Transverse colon (tissue), 4 donors: ENCODE measurements at regions not wholly inside any gene's neighbourhood (a gene's known extent, or its start where the extent isn't known, plus 50 kb on each side); places are given as distances from the start of the nearest gene placed in this dataset.

Experiments used
- DNase-seq: peaks from one replicate; pipeline ENCODE4 v3.0.0-alpha.2; 2019
- H3K27ac ChIP-seq, 4 donors: fragments of 200-600 bp; sonication (generic); 2 replicates each; pipeline ENCODE4 v1.5.1; 2016 to 2018; ENCODE audit warnings: inconsistent platforms in 4 of 4
- H3K27me3 ChIP-seq: fragments of 200-600 bp; sonication (generic); 2 replicates; pipeline ENCODE4 v1.5.1; 2017; ENCODE audit warnings: inconsistent platforms
- H3K36me3 ChIP-seq, 4 donors: fragments of 200-600 bp; sonication (generic); 2 replicates each; pipeline ENCODE4 v1.5.1; 2017 to 2019; ENCODE audit warnings: inconsistent platforms in 4 of 4
- H3K4me1 ChIP-seq, 4 donors: fragments of 200-600 bp; sonication (generic); 2 replicates each; pipeline ENCODE4 v1.5.1; 2017 to 2020; ENCODE audit warnings: inconsistent platforms in 4 of 4
- H3K4me3 ChIP-seq, 4 donors: fragments of 200-600 bp; sonication (generic); 1 replicate in 1 of 4; 2 replicates in 3 of 4; pipeline versions ENCODE4 v1.5.1 to v1.6.1; 2017 to 2019; ENCODE audit warnings: inconsistent platforms in 4 of 4
- H3K9me3 ChIP-seq, 2 donors: fragments of 200-600 bp; sonication (generic); 2 replicates each; pipeline ENCODE4 v1.5.1; 2017 to 2019; ENCODE audit warnings: inconsistent platforms in 2 of 2
- CTCF ChIP-seq, 5 experiments: fragments of 200-600 bp in 3 of 5; fragments of 450-650 bp in 2 of 5; sonication (generic) in 3 of 5; IDR thresholded peaks; 1 replicate in 2 of 5; 2 replicates in 3 of 5; pipeline ENCODE4 v1.5.1; 2016 to 2017; ENCODE audit warnings: antibody characterized with exemption in 5 of 5, inconsistent platforms in 3 of 5, mild to moderate bottlenecking in 2 of 5, moderate library complexity in 1 of 5
- EP300 ChIP-seq: sonication (generic); formaldehyde crosslinking; IDR thresholded peaks from one replicate; pipeline ENCODE4 v1.6.1; 2017; ENCODE audit warnings: antibody characterized with exemption, low read depth
- POLR2A ChIP-seq: fragments of 450-650 bp; IDR thresholded peaks from one replicate; pipeline ENCODE4 v1.6.1; 2016; ENCODE audit warnings: antibody characterized with exemption, mild to moderate bottlenecking, moderate library complexity
- POLR2AphosphoS5 ChIP-seq, 3 donors: sonication (generic); formaldehyde crosslinking; IDR thresholded peaks; one replicate each; pipeline ENCODE4 v1.6.1; 2016; ENCODE audit warnings: antibody characterized with exemption in 3 of 3
- WGBS, 2 donors: methylation state at CpG; one replicate each; pipeline ENCODE4 v1.1.5; 2018; ENCODE audit warnings: low coverage in 1 of 2; 5-methylcytosine and 5-hydroxymethylcytosine counted together
- in situ Hi-C, 4 donors: fragments of 200-750 bp; cut with MboI; loops; one replicate each; pipeline versions ENCODE4 v1.15.0 to v1.15.1; 2017; ENCODE audit warnings: low sequenced_read_pairs in 3 of 4, low pct_ligation_motif_present in 1 of 4, low pct_unique_long_range_greater_than_20kb in 1 of 4
- intact Hi-C: fragments of 100-400 bp; cut with DNase I; formaldehyde crosslinking; loops from one replicate; pipeline ENCODE4 v1.15.1; 2023; ENCODE audit warnings: low total_unique reads

- WGBS, 2 donors, result 80 to 93% methylated on average over 2 of the region's 2 CpGs
- Histone ChIP-seq H3K27me3 (no peaks in the 10 kb centered on the region), H3K4me3 (no peak overlapping the region), H3K4me1 (no peaks in the 10 kb centered on the region), H3K36me3 (no peaks in the 10 kb centered on the region), H3K27ac (no peak overlapping the region), H3K9me3 (no peaks in the 10 kb centered on the region)
- in situ Hi-C loops, result no loop called here
- TF ChIP-seq POLR2A (no peak), CTCF (IDR thresholded peaks at IDR 0.05) (no peak), EP300 (no peak), POLR2AphosphoS5 (IDR thresholded peaks at IDR 0.05) (no peak)
- DNase-seq, result no peak
- intact Hi-C loops, result no loop called here
Measured at GRCh38 chr13:80656512-80656904, 315.6 kb upstream of the SPRY2 start.

GRCh38 chr13:80655778-80656511 lies 315.0 kb upstream of the SPRY2 start:
- Histone ChIP-seq H3K36me3 (no peaks in the 10 kb centered on the region), H3K9me3 (no peaks in the 10 kb centered on the region), H3K27ac (no peak overlapping the region), H3K27me3 (no peaks in the 10 kb centered on the region), H3K4me3 (no peak overlapping the region), H3K4me1 (no peaks in the 10 kb centered on the region)
- TF ChIP-seq POLR2A (no peak), CTCF (IDR thresholded peaks at IDR 0.05) (no peak), POLR2AphosphoS5 (IDR thresholded peaks at IDR 0.05) (no peak), EP300 (no peak)
- 76 to 83% methylated on average over 4 to 5 of the region's 5 CpGs for WGBS, 2 donors
- intact Hi-C loops (no loop called here), in situ Hi-C loops (no loop called here)
- no peak for DNase-seq

GRCh38 chr13:80654638-80655249 lies 313.8 kb upstream of the SPRY2 start:
- no peaks in the 10 kb centered on the region for H3K36me3 ChIP-seq
- TF ChIP-seq POLR2AphosphoS5 (IDR thresholded peaks at IDR 0.05), result no peak
- TF ChIP-seq EP300, result no peak
- no peak for TF ChIP-seq POLR2A
- TF ChIP-seq CTCF (IDR thresholded peaks at IDR 0.05), result no peak
- DNase-seq, result no peak
- WGBS, 2 donors, result 18 to 77% methylated on average over 2 to 32 of the region's 37 CpGs
- H3K4me3 ChIP-seq, result no peak overlapping the region
- in situ Hi-C loops, result no loop called here
- intact Hi-C loops, result no loop called here
- no peak overlapping the region for H3K27ac ChIP-seq
- no peaks in the 10 kb centered on the region for H3K27me3 ChIP-seq
- no peaks in the 10 kb centered on the region for H3K9me3 ChIP-seq
- H3K4me1 ChIP-seq, result no peaks in the 10 kb centered on the region

GRCh38 chr13:80649274-80649673 lies 308.3 kb upstream of the SPRY2 start:
- no peak overlapping the region for H3K27ac ChIP-seq
- H3K9me3 ChIP-seq, result peaks cover 0 to 4% of the 10 kb centered on the region in 2 donors
- in situ Hi-C loops, result no loop called here
- no peak for TF ChIP-seq CTCF (IDR thresholded peaks at IDR 0.05)
- no peak for TF ChIP-seq EP300
- TF ChIP-seq POLR2AphosphoS5 (IDR thresholded peaks at IDR 0.05), result no peak
- no peak for TF ChIP-seq POLR2A
- WGBS, 2 donors, result 91% methylated on average over 2 of the region's 2 CpGs
- no peaks in the 10 kb centered on the region for H3K36me3 ChIP-seq
- DNase-seq, result no peak
- no peaks in the 10 kb centered on the region for H3K27me3 ChIP-seq
- no peak overlapping the region for H3K4me3 ChIP-seq
- intact Hi-C loops, result no loop called here
- no peaks in the 10 kb centered on the region for H3K4me1 ChIP-seq
